Fibroblast of the aortic adventitia (primary cell): ENCODE measurements at regions not wholly inside any gene's neighbourhood (a gene's known extent, or its start where the extent isn't known, plus 50 kb on each side); places are given as distances from the start of the nearest gene placed in this dataset.

Experiments used
- DNase-seq: peaks from one replicate; pipeline ENCODE4 v3.0.0-alpha.2; 2010; ENCODE audit warnings: low read depth
- H3K4me3 ChIP-seq: 2 replicates; pipeline ENCODE4 v1.5.1; 2011; ENCODE audit warnings: low read depth, mild to moderate bottlenecking, control low read depth, low read length, moderate library complexity
- TF ChIP-seq, protein P1 (sequence below): IDR thresholded peaks from 2 replicates; pipeline ENCODE4 v1.5.1; 2011; ENCODE audit warnings: mild to moderate bottlenecking, low read length, control low read depth, inconsistent platforms; ENCODE audit not compliant: insufficient read depth

DNA sequence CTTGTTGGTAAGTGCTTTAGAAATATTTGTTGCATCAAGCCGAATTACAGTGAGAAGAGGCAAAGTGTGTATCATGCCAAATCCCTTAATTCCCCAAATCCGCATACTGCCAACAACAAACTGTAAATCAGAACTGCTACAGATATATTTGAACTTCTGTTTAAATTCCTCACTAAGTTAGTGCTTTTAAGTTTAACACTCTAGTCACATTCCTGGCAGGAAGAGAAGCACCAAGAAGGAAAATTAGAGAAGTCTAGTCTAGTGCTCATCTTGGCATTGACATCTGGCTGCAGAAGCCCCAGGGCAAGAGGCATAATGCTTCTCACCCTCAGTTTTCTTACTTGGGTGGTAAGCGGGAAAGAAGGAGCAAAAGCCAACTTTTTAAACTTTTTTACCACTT is 343.5 kb downstream of the GPR37 start:
- H3K4me3 ChIP-seq, result no peak overlapping the region
- DNase-seq, result no peak
- TF ChIP-seq, protein P1, sequence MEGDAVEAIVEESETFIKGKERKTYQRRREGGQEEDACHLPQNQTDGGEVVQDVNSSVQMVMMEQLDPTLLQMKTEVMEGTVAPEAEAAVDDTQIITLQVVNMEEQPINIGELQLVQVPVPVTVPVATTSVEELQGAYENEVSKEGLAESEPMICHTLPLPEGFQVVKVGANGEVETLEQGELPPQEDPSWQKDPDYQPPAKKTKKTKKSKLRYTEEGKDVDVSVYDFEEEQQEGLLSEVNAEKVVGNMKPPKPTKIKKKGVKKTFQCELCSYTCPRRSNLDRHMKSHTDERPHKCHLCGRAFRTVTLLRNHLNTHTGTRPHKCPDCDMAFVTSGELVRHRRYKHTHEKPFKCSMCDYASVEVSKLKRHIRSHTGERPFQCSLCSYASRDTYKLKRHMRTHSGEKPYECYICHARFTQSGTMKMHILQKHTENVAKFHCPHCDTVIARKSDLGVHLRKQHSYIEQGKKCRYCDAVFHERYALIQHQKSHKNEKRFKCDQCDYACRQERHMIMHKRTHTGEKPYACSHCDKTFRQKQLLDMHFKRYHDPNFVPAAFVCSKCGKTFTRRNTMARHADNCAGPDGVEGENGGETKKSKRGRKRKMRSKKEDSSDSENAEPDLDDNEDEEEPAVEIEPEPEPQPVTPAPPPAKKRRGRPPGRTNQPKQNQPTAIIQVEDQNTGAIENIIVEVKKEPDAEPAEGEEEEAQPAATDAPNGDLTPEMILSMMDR, result no peak

DNA sequence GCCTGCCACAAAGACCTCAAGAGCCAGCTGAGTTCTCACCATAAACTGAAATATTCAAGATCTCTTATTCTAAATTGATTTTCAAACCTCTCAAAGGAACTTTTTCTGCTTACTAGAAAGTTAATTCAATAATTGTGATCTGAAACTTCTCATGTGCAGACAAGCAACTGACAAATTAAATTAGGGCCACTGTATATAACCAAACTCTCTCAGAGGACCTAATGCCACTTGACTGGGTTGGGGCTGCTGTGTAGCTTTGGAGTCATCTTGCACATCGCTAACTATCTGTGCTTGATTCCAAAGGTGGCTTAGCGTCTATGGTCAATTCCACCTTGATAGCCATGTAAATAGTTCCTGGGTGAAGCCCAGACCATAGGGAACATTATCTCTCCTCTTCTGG is 345.2 kb downstream of the GPR37 start:
- H3K4me3 ChIP-seq, result no peak overlapping the region
- TF ChIP-seq, protein P1, result no peak
- DNase-seq, result no peak

DNA sequence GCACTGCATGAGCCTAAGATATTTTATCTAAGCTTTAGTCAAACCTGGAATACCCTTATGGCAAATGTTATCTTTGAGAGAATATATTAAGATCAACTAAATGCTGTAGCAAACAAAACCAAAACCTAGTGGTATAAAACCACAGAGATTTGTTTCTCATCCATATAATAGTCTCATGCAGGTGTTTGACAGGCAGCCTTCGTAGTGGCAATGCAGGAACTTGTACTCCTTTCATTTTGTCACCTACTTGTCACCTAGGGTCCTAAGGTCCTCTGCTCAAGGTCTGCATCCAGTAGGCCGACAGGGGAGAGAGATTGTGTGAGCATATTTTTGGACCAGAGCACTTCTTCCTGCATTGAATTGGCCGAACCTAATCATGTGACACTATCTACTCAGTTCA is 352.6 kb downstream of the GPR37 start:
- DNase-seq, result no peak
- H3K4me3 ChIP-seq, result no peak overlapping the region
- TF ChIP-seq, protein P1, result no peak

DNA sequence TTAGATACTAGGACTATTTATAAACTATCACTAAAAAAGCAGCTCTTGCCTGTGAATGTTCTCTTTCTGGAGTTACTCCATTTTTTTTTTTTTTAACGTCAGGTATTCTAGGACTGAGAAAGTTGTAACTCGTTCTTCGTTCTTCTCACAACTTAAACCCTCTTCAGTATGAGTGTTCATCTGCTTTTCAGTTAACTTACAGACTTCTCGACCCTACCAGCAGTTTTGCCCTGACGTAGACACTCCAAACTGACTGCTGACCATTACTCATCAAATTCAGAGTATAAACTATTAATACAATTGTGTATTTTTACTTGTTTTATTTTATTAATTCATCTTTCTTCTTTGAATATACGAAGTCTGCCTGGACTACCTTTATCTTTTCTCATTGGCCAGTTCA is 353.1 kb downstream of the GPR37 start:
- H3K4me3 ChIP-seq, result no peak overlapping the region
- DNase-seq, result no peak
- TF ChIP-seq, protein P1, result no peak

DNA sequence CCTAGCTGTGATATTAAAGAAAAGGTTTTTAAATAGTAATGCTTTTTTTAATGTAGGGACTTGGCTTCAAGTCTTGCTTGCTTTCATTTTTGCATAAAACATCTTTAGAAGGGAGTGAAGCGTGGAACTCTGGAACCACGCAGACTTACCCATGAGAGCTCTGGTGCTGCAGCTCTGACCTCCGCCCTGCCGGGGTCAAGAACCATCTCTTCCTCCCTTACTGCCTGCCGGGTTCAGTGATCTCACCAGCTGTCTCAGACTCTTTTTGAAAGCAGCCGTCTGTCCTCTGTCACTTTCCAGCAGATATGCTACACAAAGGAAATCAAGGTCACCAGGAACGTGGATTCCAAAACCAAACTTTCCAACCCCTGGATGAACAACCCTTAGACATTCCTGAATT is 353.8 kb downstream of the GPR37 start:
- no peak overlapping the region for H3K4me3 ChIP-seq
- no peak for DNase-seq
- TF ChIP-seq, protein P1, result no peak

DNA sequence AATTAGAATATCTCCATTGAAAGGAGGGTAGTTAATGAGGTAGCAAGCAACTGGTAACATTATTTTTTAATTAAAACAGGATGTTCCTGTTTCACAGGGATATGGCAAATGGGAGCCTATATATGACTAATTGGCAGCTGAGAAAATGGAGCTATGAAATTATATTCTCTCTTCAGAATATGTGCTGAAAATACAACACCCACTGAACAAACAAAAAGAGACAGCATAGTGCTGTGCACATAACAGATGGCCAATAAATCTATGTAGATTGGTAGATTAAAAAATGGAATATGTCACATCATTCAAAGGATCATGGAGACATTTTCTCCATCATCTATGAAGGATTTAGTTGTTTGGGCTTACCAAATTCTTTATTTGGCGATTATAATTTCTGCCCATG is 362.0 kb downstream of the GPR37 start:
- H3K4me3 ChIP-seq, result no peak overlapping the region
- TF ChIP-seq, protein P1, result no peak
- DNase-seq, result no peak

DNA sequence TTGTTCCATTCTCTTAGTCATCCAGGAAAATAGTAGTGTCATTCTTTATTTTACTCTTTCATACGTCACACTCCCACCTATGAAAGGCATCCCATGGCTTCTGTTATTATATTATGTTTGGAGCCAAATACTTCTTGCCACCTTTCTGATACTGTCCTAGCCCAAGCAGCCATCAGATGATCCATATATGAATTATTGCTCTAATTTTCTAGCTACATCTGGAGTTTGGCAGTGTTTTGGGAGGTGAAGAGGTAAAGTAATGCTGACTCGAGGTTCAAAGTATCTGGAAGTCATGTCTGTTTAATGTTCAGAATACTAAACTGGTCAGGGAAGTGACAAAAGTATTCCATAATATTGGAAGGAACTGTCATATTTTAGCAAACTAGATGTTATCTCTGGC is 362.5 kb downstream of the GPR37 start:
- no peak for DNase-seq
- no peak overlapping the region for H3K4me3 ChIP-seq
- TF ChIP-seq, protein P1, result no peak
